Thoracic aorta (tissue), 2 donors: ENCODE measurements at regions not wholly inside any gene's neighbourhood (a gene's known extent, or its start where the extent isn't known, plus 50 kb on each side); places are given as distances from the start of the nearest gene placed in this dataset.

ENCODE experiments used
- ATAC-seq: fragments of 150-250 bp; one replicate; pipeline ENCODE4 v1.8.0; 2017; ENCODE audit warnings: low read depth; ENCODE audit not compliant: insufficient number of reproducible peaks, low FRiP score
- DNase-seq: peaks from one replicate; pipeline ENCODE4 v3.0.0-alpha.2; 2020; ENCODE audit warnings: low spot score
- H3K27ac ChIP-seq, 2 donors: fragments of 200-600 bp; sonication (generic); 1 replicate in 1 of 2; 2 replicates in 1 of 2; pipeline ENCODE4 v1.5.1; 2016; ENCODE audit warnings: mild to moderate bottlenecking in 2 of 2, moderate library complexity in 2 of 2
- H3K27me3 ChIP-seq: fragments of 200-600 bp; sonication (generic); replicated peaks from 2 replicates; pipeline ENCODE4 v1.6.0; 2016; ENCODE audit warnings: mild to moderate bottlenecking; ENCODE audit not compliant: insufficient read depth
- H3K36me3 ChIP-seq: fragments of 200-600 bp; sonication (generic); one replicate; pipeline ENCODE4 v1.5.1; 2016
- H3K4me1 ChIP-seq, 2 donors: fragments of 200-600 bp; sonication (generic); 1 replicate in 1 of 2; 2 replicates in 1 of 2; pipeline versions ENCODE4 v1.5.1 to v1.6.0; 2016; ENCODE audit warnings: low read depth in 2 of 2, mild to moderate bottlenecking in 1 of 2; ENCODE audit not compliant: control insufficient read depth in 1 of 2
- H3K4me3 ChIP-seq: fragments of 200-600 bp; sonication (generic); 2 replicates; pipeline ENCODE4 v1.5.1; 2016; ENCODE audit warnings: mild to moderate bottlenecking
- H3K9me3 ChIP-seq: fragments of 200-600 bp; sonication (generic); 2 replicates; pipeline ENCODE4 v1.5.1; 2016
- TF ChIP-seq, protein P1 (sequence below): fragments of 200-600 bp; sonication (generic); IDR thresholded peaks from one replicate; pipeline ENCODE4 v1.5.1; 2019; ENCODE audit warnings: antibody characterized with exemption

- peaks cover 4 to 24% of the 10 kb centered on the region in 2 donors for H3K4me1 ChIP-seq
- H3K36me3 ChIP-seq: no peaks in the 10 kb centered on the region
- H3K4me3 ChIP-seq: no peak overlapping the region
- no peaks in the 10 kb centered on the region for H3K27me3 ChIP-seq
- TF ChIP-seq, protein P1, sequence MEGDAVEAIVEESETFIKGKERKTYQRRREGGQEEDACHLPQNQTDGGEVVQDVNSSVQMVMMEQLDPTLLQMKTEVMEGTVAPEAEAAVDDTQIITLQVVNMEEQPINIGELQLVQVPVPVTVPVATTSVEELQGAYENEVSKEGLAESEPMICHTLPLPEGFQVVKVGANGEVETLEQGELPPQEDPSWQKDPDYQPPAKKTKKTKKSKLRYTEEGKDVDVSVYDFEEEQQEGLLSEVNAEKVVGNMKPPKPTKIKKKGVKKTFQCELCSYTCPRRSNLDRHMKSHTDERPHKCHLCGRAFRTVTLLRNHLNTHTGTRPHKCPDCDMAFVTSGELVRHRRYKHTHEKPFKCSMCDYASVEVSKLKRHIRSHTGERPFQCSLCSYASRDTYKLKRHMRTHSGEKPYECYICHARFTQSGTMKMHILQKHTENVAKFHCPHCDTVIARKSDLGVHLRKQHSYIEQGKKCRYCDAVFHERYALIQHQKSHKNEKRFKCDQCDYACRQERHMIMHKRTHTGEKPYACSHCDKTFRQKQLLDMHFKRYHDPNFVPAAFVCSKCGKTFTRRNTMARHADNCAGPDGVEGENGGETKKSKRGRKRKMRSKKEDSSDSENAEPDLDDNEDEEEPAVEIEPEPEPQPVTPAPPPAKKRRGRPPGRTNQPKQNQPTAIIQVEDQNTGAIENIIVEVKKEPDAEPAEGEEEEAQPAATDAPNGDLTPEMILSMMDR: no peak
- ATAC-seq (no peak), DNase-seq (no peak)
- no peak overlapping the region for H3K27ac ChIP-seq
- no peaks in the 10 kb centered on the region for H3K9me3 ChIP-seq
Observed at GRCh38 chr11:69906453-69906907, 87.3 kb upstream of the FGF3 start.

DNA sequence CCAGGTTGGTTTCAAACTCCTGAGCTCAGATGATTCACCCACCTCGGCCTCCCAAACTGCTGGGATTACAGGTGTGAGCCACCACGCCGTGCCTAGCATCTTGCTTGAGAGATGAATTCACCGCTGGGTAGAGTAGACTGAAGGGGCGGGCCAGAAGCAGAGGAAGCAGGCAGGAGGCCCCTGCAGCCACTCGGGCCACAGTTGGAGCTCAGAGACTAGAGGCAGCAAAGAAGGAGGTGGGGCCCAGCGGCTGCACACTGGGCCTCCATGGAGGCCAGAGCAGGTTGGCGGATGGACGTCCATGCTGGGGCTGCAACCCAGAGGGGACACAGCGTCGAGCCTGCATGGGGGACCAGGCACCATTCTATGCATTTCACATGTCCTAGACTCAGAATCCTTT lies 88.4 kb upstream of the FGF3 start:
- Histone ChIP-seq H3K27ac (no peak overlapping the region), H3K27me3 (no peaks in the 10 kb centered on the region), H3K36me3 (no peaks in the 10 kb centered on the region), H3K4me1 (peaks cover 6 to 35% of the 10 kb centered on the region in 2 donors), H3K4me3 (no peak overlapping the region), H3K9me3 (no peaks in the 10 kb centered on the region)
- TF ChIP-seq, protein P1: no peak
- no peak for DNase-seq
- no peak for ATAC-seq

- peaks cover 6 to 45% of the 10 kb centered on the region in 2 donors for H3K4me1 ChIP-seq
- H3K4me3 ChIP-seq: no peak overlapping the region
- TF ChIP-seq, protein P1: no peak
- no peak overlapping the region for H3K27ac ChIP-seq
- ATAC-seq (no peak), DNase-seq (no peak)
- no peaks in the 10 kb centered on the region for H3K36me3 ChIP-seq
- no peaks in the 10 kb centered on the region for H3K9me3 ChIP-seq
- H3K27me3 ChIP-seq: no peaks in the 10 kb centered on the region
Observed at GRCh38 chr11:69908511-69909220, 89.5 kb upstream of the FGF3 start.

DNA sequence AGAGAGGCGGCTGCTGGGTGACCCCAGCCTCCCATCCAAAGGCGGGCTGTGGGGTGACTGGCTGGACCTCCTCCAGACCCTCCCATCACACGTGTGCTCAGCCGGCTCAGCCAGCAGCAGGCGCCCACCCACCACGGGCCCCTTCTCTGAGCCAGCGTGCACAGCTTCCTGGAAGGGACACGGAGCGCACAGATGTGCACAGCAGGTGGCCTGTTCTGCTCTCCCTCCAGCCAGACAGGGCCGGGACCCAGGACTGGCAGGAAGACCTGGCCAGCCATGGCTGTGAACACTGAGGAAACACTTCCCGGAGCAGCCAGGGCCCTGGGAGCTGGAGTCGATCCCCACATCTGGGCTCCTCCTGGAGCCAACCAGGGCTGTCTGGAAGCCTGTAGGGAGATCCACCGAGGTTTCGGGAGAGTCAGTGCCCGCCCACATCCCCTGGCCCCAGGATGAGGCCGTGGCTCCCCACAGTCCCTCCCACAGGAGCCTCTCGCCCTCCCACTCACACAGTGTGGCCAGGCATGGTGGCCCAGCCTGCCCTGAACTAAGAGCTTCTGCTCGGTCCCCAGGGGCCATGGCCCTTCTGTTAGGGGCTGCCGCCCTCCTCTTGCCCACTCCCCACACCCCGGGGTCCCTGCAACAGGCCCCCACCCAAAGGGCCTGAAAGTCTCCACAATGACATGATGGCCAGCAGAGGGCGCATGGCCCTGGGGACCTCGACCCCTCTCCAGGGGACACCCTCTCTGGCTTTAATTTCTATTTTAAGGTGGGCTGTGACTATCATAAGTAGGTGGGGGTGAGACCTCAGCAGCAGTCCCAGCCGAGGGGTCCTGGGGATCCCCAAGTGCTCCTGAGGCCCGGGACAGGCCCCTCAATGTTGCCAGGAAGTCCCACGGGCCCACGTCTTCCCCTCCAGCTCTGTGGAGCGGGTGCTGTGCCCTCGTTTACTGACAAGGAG lies 90.6 kb upstream of the FGF3 start:
- no peaks in the 10 kb centered on the region for H3K27me3 ChIP-seq
- H3K36me3 ChIP-seq: no peaks in the 10 kb centered on the region
- DNase-seq (no peak), ATAC-seq (no peak)
- TF ChIP-seq, protein P1: peak; percentile 67
- H3K9me3 ChIP-seq: no peaks in the 10 kb centered on the region
- no peak overlapping the region for H3K4me3 ChIP-seq
- H3K27ac ChIP-seq: no peak overlapping the region
- peaks cover 7 to 51% of the 10 kb centered on the region in 2 donors for H3K4me1 ChIP-seq
